Osteoblast (primary cell): ENCODE measurements at regions not wholly inside any gene's neighbourhood (a gene's known extent, or its start where the extent isn't known, plus 50 kb on each side); places are given as distances from the start of the nearest gene placed in this dataset.

Source experiments
- DNase-seq: peaks from one replicate; pipeline ENCODE4 v3.0.0; 2011; ENCODE audit warnings: low spot score, mixed read lengths; ENCODE audit not compliant: insufficient read length; ENCODE audit errors: missing footprints
- H2AFZ ChIP-seq: 2 replicates; pipeline ENCODE4 v1.6.0; 2011; ENCODE audit warnings: mild to moderate bottlenecking, low read length
- H3K27ac ChIP-seq: 2 replicates; pipeline ENCODE4 v1.5.1; 2011; ENCODE audit warnings: mild to moderate bottlenecking, low read depth, low read length, moderate library complexity
- H3K27me3 ChIP-seq: 2 replicates; pipeline ENCODE4 v1.6.0; 2012; ENCODE audit warnings: mild to moderate bottlenecking, control low read depth, inconsistent platforms, low read length, moderate library complexity; ENCODE audit not compliant: insufficient read depth
- H3K36me3 ChIP-seq: 2 replicates; pipeline ENCODE4 v1.5.1; 2011; ENCODE audit warnings: mild to moderate bottlenecking, low read length, control low read depth, moderate library complexity; ENCODE audit not compliant: insufficient read depth
- H3K4me1 ChIP-seq: 2 replicates; pipeline ENCODE4 v1.5.1; 2011; ENCODE audit warnings: mild to moderate bottlenecking, low read length, control low read depth, moderate library complexity; ENCODE audit not compliant: insufficient read depth
- H3K4me2 ChIP-seq: 2 replicates; pipeline ENCODE4 v1.6.0; 2011; ENCODE audit warnings: mild to moderate bottlenecking, low read length; ENCODE audit not compliant: insufficient read depth
- H3K4me3 ChIP-seq: fragments of 200-600 bp; sonication (generic); 3 replicates; pipeline ENCODE4 v1.5.1; 2012; ENCODE audit warnings: mild to moderate bottlenecking, low read length, inconsistent platforms; ENCODE audit not compliant: insufficient read depth
- H3K79me2 ChIP-seq: 2 replicates; pipeline ENCODE4 v1.6.0; 2012; ENCODE audit warnings: mild to moderate bottlenecking, low read length, control low read depth, inconsistent platforms; ENCODE audit not compliant: insufficient read depth
- H3K9me3 ChIP-seq: 2 replicates; pipeline ENCODE4 v1.5.1; 2011; ENCODE audit warnings: low read depth, low read length, control low read depth
- H4K20me1 ChIP-seq: 2 replicates; pipeline ENCODE4 v1.6.0; 2012; ENCODE audit warnings: mild to moderate bottlenecking, low read length, control low read depth; ENCODE audit not compliant: insufficient read depth
- TF ChIP-seq, protein P1 (sequence below): IDR thresholded peaks from 2 replicates; pipeline ENCODE4 v1.5.1; 2011; ENCODE audit warnings: mild to moderate bottlenecking, low read depth, low read length, moderate library complexity; ENCODE audit errors: extremely low read depth

DNA sequence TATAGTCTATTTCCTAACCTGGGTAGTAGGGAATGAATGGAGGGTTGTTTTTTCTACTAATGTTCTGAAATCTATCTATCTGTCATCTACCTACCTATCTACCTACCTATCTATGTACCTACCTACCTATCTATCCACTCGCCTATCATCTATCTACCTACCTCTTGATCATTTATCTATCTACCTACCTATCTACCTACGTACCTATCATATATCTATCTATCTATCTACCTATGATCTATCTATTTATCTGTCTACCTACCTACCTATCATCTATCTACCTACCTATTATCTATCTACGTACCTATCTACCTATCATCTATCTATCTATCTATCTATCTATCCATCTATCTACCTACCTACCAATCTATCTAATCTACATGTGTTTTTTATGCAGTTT is 62.5 kb upstream of the PHACTR1 start:
- Histone ChIP-seq H2AFZ (no peak overlapping the region), H3K9me3 (no peaks in the 10 kb centered on the region), H3K36me3 (no peaks in the 10 kb centered on the region), H3K4me2 (no peak overlapping the region), H3K4me1 (no peaks in the 10 kb centered on the region), H3K27me3 (no peaks in the 10 kb centered on the region), H4K20me1 (no peaks in the 10 kb centered on the region), H3K79me2 (no peaks in the 10 kb centered on the region), H3K27ac (no peak overlapping the region), H3K4me3 (no peak overlapping the region)
- TF ChIP-seq, protein P1, sequence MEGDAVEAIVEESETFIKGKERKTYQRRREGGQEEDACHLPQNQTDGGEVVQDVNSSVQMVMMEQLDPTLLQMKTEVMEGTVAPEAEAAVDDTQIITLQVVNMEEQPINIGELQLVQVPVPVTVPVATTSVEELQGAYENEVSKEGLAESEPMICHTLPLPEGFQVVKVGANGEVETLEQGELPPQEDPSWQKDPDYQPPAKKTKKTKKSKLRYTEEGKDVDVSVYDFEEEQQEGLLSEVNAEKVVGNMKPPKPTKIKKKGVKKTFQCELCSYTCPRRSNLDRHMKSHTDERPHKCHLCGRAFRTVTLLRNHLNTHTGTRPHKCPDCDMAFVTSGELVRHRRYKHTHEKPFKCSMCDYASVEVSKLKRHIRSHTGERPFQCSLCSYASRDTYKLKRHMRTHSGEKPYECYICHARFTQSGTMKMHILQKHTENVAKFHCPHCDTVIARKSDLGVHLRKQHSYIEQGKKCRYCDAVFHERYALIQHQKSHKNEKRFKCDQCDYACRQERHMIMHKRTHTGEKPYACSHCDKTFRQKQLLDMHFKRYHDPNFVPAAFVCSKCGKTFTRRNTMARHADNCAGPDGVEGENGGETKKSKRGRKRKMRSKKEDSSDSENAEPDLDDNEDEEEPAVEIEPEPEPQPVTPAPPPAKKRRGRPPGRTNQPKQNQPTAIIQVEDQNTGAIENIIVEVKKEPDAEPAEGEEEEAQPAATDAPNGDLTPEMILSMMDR: no peak
- DNase-seq: no peak

DNA sequence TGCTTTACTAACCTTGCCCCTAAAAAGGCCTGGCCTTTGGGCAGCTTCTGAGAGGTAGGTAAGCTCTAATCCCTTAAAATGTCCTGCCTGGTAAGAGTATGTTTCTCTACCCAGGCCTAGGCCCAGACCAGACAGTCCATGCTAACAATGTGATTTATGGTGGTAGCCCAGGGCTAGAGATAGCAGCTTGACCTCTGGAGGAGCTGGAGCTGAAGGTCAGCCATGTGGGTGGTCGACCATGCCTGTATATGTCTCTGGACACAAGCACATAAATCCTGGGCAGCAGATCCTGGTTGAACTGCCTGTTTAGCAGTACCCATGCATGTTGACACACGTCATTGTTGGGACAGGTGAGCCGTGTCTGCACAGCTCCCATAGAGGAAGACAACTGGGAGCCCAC is 62.1 kb upstream of the PHACTR1 start:
- Histone ChIP-seq H3K79me2 (no peaks in the 10 kb centered on the region), H3K27ac (no peak overlapping the region), H3K36me3 (no peaks in the 10 kb centered on the region), H4K20me1 (no peaks in the 10 kb centered on the region), H3K4me1 (no peaks in the 10 kb centered on the region), H3K4me2 (no peak overlapping the region), H3K27me3 (no peaks in the 10 kb centered on the region), H3K4me3 (no peak overlapping the region), H3K9me3 (no peaks in the 10 kb centered on the region), H2AFZ (no peak overlapping the region)
- DNase-seq: no peak
- TF ChIP-seq, protein P1: no peak

DNA sequence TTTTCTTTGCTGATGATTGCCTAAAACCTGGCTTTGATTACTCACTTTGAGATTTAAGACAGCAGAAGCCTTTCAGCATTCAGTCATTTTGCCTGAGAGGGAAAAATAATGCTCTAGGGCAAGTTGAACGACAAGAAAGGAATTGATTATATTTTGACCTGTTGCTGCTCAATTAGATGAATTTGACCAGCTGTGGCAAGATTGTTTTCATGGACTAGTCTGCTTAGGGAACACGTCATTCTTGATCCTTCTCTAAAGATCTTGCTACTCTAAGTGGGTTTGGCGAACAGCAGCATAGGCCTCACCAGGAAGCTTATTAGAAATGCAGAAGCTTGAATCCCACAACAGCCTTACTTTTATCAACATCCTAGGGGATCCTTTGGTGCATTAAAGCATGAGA is 59.7 kb upstream of the PHACTR1 start:
- Histone ChIP-seq H4K20me1 (no peaks in the 10 kb centered on the region), H3K27me3 (no peaks in the 10 kb centered on the region), H3K9me3 (no peaks in the 10 kb centered on the region), H3K36me3 (no peaks in the 10 kb centered on the region), H3K4me2 (no peak overlapping the region), H3K79me2 (no peaks in the 10 kb centered on the region), H3K4me1 (no peaks in the 10 kb centered on the region), H3K4me3 (no peak overlapping the region), H3K27ac (no peak overlapping the region), H2AFZ (no peak overlapping the region)
- TF ChIP-seq, protein P1: no peak
- DNase-seq: no peak

DNA sequence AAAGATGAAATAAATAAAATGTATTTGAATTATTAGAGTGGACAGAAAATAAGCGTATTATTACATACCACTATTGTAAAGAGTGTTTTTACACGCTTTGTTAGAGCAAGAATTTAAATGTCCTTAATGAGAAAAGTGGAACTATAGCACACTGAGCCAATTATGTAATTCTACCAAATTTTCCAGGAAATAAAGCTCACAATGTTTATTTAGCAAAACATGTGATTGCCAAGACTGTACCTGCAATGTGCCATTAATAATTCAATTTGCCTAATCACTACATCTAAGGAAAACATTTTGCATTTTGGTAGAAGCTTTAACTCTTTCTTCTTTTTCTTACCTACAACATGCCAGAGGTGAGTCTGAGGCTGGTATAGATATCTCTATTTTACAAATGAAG is 58.7 kb upstream of the PHACTR1 start:
- Histone ChIP-seq H2AFZ (no peak overlapping the region), H3K27ac (no peak overlapping the region), H3K36me3 (no peaks in the 10 kb centered on the region), H4K20me1 (no peaks in the 10 kb centered on the region), H3K4me1 (no peaks in the 10 kb centered on the region), H3K27me3 (no peaks in the 10 kb centered on the region), H3K4me3 (no peak overlapping the region), H3K79me2 (no peaks in the 10 kb centered on the region), H3K9me3 (no peaks in the 10 kb centered on the region), H3K4me2 (no peak overlapping the region)
- TF ChIP-seq, protein P1: no peak
- peak; percentile 13 for DNase-seq
